ENCODE measurements at regions not wholly inside any gene's neighbourhood (a gene's known extent, or its start where the extent isn't known, plus 50 kb on each side); places are given as distances from the start of the nearest gene placed in this dataset.

DNA sequence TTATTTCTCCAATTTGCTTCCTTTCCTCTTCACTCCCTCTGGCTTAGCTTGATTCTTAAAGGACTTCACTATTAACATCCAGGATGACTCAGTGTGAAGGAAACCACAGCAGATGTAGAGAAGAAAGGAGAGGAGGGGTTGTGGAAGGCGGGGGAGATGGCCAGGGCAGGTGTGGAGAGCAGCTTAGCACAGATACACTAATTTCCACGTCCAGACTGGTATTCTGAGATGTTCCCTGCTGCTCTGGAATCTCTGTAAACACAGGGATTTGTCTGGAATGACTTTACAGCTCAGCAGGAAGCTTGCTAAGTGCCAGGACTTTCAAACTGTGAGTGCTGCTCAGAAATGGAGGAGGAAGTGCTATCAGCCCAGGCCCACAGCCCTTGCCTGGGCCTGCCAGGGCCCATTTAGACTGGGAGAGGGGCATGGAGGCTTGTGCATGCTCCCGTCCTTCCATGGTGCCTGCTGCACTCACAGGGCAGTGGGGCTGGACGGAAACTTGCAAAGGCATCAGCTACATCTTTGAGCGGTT lies 202.5 kb upstream of the DDHD1 start:
- DNase-seq (ENCODE audit: low spot score) = no peak

- no peak for DNase-seq (ENCODE audit: low spot score)
Observed at GRCh38 chr14:53354336-53354735, 201.2 kb upstream of the DDHD1 start.

DNA sequence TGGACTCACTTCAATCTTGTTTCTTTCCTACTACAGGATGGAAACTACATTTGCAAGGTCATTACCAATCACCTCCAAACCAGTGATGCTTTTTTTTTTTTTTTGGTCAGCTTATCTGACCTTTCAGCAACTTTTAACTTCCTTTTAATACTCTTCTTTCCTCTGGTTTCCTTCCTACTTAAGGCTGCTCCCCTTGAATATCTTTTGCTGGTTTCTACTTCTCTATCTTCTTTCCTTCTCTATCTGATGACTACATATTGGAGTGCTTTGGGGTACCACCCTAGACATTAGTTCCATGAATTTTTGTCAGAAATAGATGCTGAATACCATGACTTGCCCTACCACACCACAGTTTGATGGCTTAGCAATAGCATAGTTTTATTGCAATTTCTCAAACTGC lies 197.7 kb upstream of the DDHD1 start:
- DNase-seq (ENCODE audit: low spot score) = no peak

- no peak for DNase-seq (ENCODE audit: low spot score)
Observed at GRCh38 chr14:53350429-53350828, 197.3 kb upstream of the DDHD1 start.

DNA sequence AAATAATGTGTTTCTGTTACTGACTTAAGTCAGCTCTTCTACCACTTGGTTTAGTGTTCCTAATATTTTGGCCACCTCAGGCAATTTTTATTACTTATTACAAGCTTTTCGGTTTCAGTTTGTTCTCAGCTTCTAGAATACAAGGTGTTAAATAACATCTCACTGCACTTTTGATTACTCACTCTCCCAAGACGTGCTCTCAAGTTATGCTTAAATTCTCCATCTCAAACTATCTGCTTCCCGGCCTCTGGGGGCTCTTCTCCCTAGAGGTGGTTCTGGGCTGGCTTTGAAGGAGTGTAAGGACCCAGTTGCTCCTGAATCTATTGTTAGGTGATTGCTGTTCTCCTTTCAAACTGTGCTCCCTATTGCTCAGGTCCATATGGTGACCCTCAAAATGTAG lies 193.9 kb upstream of the DDHD1 start:
- DNase-seq (ENCODE audit: low spot score) = no peak

DNA sequence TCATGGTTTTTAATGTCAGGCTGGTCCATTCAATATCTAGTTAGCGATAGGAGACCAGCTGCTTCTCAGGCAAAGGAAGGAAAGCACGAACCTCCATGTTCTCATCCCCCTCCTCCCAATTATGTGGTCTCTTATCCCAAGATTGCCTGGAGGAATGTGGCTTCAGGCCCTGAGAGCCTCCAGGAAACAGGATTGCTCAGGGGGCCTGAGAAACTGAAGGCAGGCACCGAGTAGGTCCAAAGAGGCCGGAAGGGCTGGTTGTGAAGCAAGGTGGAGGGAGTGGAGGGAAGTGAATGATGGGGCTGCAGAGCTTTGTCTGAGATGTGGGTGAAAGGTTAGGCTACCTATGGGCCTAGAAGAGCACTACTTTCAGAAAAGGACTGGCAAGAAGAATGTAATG lies 188.2 kb upstream of the DDHD1 start:
- DNase-seq (ENCODE audit: low spot score) = no peak

DNA sequence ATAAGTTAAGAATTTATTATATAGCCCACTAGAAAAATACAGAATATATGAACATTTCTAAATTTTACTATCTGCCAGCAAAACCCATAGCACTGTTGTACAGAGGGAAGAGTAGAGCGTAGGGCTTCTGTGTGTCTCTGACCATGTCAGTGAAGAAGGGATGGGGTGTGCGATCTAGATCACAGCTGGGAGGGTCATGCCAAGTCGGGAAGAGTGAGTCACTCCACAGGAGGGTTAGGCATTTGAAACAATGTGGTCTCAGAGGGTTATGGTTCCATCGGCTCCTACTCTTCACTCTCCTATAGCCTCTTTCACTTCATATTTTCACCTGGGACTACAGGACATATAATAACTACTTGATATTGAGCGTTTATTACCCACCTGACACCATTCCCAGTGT lies 185.1 kb upstream of the DDHD1 start:
- no peak for DNase-seq (ENCODE audit: low spot score)

DNA sequence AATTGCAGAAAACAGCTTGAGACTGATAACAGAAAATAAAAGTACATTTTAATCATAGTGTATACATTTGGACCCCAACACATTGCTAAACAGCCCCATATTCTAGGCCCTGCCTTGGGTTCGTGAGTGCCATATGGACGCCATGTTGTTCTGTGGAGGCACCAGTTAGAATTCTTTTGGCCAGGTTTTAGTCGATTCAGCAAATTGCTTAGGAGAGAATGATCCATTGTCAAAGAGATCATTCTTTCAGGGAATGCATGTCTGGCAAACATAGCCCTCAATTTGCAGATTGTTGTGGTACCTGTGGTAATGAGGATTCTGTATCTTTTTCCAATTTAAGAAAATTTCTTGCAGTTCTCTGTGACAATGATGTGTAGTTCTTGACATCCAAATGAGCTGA lies 183.6 kb upstream of the DDHD1 start:
- DNase-seq (ENCODE audit: low spot score) = no peak

DNA sequence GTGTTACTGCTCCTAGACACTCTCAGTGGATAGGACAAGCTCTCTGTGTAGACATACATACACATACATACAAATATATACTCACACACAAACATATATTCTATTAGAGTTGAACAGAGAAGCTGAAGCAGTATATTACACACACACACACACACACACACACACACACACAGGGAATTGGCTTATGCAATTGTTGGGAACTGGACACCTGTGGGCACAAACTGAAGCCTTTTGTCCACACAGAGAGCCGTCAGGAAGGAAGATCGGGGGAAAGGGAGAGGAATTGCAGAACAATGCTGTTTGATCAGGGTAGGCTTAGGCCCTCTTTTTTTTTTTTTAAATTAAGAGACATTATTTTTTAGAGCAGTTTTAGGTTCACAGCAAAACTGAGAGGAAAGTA lies 180.7 kb upstream of the DDHD1 start:
- no peak for DNase-seq (ENCODE audit: low spot score)

DNA sequence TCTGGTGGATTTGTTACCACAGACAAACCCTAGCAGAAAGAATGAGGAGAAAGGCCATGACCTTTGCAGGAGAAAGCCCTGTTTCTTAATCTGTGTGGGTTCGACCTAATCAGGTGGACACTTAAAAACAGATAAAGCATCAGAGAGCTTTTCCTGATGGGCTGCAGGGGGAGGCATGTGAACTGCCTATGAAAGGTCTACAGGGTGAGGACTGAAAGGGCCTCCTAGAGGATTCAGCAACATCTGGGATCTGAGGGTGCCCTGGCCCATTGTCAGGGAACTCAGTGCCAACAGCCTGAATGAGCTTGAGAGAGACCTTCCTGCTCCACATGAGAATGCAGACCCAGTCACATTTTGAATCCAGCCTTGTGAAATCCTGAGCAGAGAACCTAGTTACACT lies 178.8 kb upstream of the DDHD1 start:
- no peak for DNase-seq (ENCODE audit: low spot score)

DNA sequence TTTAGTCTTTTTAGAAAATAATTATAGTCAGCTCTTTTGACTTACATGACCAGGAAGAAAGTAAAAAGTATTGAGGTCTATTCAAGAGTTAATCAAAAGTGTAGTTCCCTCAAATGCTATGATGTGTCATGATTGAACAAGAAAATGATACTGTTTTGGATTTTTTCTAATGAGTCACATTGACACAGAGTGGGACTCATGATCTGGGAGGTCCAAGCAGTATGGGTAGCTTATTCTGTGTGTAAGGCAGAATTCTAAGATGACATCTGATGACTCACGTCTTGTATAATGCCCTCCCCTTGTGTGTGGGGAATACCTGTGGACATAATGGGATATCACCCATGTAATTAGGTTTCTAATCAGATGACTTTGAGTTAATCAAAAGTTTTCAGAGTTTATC lies 178.1 kb upstream of the DDHD1 start:
- no peak for DNase-seq (ENCODE audit: low spot score)

- no peak for DNase-seq (ENCODE audit: low spot score)
Observed at GRCh38 chr14:53330441-53330840, 177.3 kb upstream of the DDHD1 start.

- no peak for DNase-seq (ENCODE audit: low spot score)
Observed at GRCh38 chr14:53328841-53329240, 175.7 kb upstream of the DDHD1 start.

GRCh38 chr14:53327716-53328115 lies 174.6 kb upstream of the DDHD1 start:
- no peak for DNase-seq (ENCODE audit: low spot score)

DNA sequence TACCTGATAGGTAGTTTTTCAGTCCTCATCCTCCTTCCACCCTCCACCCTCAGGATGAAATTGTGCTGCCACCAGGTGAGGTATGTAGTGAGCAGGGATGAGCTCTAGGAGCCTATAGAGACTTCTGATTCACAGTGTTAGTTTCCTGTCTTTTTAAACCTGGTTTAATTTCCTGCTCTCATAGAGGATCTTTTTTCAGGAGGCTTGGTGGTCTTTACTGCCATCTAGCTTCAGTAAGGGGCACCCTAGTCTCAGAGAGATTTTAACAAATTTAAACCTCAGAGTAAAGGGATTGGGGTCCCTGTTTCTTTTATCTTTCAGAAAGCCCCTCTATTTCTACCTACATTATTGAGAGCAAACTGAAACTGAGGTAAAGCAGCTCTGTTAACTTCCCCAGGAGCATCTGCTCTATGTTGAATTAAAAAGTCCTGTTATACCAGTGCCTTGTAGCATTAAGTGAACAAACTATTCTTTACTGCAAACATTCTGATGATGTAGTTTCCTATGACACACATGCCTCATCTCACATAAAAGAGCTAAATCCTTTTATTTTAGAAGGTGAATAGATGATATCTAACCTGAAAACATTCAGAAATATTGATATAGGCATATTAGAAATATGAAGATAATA lies 172.2 kb upstream of the DDHD1 start:
- peak; percentile 63 for DNase-seq (ENCODE audit: low spot score)

DNA sequence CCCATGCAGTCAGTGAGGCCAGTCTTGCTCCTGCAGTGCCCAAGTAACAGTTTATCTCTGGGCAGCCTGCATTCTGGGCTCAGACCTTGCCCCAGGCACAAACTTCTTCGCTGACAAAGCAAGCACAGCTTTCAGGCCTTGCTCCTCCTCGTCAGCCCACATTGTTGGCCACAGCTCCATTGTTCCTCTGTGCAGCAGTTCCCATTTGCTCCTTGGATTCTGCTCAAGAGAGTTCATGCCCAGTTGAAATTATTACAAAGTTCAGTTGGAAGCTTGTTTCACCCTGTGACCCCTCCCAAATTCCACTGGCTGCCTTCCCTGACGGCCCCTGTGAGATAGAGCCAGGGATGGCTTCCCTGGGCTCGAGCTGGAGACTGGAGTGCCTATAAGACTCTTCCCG lies 163.4 kb upstream of the DDHD1 start:
- DNase-seq (ENCODE audit: low spot score) = no peak

DNA sequence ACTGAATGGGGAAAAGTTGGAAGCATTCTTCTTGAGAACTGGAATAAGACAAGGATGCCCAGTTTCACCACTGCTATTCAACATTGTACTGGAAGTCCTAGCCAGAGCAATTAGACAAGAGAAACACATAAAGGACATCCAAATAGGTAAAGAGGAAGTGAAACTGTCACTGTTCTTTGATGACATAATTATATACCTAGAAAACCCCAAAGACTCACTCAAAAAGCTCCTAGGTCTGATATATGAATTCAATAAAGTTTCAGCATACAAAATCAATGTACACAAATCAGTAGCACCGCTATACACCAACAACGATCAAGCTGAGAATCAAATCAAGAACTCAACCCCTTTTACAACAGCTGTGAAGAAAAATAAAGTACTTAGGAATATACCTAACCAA lies 157.3 kb upstream of the DDHD1 start:
- DNase-seq (ENCODE audit: low spot score) = no peak

- peak; percentile 97 for DNase-seq (ENCODE audit: low spot score)
Observed at GRCh38 chr14:53306911-53307310, 153.8 kb upstream of the DDHD1 start.

DNA sequence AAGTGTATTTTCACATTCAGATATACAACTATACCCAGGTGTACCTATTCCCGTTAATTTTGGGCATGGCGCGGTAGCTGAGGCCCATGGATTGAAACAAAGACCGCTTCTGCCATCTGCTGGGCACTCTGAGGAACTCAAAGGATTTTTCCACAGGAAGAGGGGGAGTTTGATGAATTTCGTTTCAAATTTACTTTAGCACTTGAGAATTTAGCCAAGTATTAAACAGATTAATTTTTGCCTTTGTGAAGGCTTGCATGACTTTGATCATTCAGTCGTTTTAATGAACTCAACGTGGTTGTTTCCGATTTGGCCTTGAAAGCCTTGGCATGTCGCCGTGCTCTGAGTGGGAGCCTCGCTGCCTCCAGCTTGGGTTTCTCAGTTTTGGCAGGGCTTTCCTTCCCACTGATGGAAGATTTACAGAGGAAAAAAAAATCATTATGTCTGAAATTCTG lies 153.2 kb upstream of the DDHD1 start:
- DNase-seq (ENCODE audit: low spot score) = peak; percentile 84

- peak; percentile 70 for DNase-seq (ENCODE audit: low spot score)
Observed at GRCh38 chr14:53304726-53305381, 151.7 kb upstream of the DDHD1 start.

GRCh38 chr14:53295985-53296582 lies 143.0 kb upstream of the DDHD1 start:
- DNase-seq (ENCODE audit: low spot score) = peak; percentile 58

- no peak for DNase-seq (ENCODE audit: low spot score)
Observed at GRCh38 chr14:53295372-53295771, 142.2 kb upstream of the DDHD1 start.

DNA sequence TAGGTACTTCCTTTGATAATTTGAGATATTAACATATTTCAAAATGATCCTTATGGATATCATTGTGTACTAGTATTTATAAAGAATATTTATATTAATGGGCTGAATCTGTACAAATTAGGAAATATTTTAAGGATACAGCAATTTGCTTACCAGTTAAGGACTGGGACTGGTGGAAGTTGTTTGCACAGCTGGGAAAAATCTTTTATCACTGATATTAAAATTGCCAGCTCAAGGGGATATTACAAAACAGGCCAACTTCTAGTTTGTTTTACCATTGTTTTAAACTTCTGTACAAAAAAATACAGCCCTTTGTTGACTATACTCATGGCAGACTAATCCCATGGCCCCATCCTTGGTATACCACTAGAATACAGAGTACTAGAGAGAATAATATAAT lies 133.2 kb upstream of the DDHD1 start:
- no peak for DNase-seq (ENCODE audit: low spot score)
